GM03348 (cell line): ENCODE measurements at regions not wholly inside any gene's neighbourhood (a gene's known extent, or its start where the extent isn't known, plus 50 kb on each side); places are given as distances from the start of the nearest gene placed in this dataset.
"Not testable (repeated sequence)": the region's sequence is repeated elsewhere in the genome, so short reads cannot be mapped to it uniquely, and the experiment has no call there.

ENCODE experiments used
- DNase-seq: peaks from one replicate; pipeline ENCODE4 v3.0.0; 2012; ENCODE audit warnings: low spot score

- DNase-seq = no peak
These were observed 479.4 kb upstream of the CBLB start for GRCh38 chr3:106348139-106348690.

- no peak for DNase-seq
These were observed 480.5 kb upstream of the CBLB start for GRCh38 chr3:106349191-106349881.

GRCh38 chr3:106355873-106356272 is 487.1 kb upstream of the CBLB start:
- no peak for DNase-seq

- no peak for DNase-seq
These were observed 490.9 kb upstream of the CBLB start for GRCh38 chr3:106359692-106360091.

- DNase-seq = not testable (repeated sequence)
These were observed 492.1 kb upstream of the CBLB start for GRCh38 chr3:106360901-106361300.

- DNase-seq = no peak
These were observed 495.7 kb upstream of the CBLB start for GRCh38 chr3:106364477-106364876.

GRCh38 chr3:106365061-106365691 is 496.4 kb upstream of the CBLB start:
- no peak for DNase-seq

- no peak for DNase-seq
These were observed 497.5 kb upstream of the CBLB start for GRCh38 chr3:106366352-106366751.

GRCh38 chr3:106367496-106367895 is 498.7 kb upstream of the CBLB start:
- no peak for DNase-seq

- DNase-seq = no peak
These were observed 502.6 kb upstream of the CBLB start for GRCh38 chr3:106371221-106371970.

- no peak for DNase-seq
These were observed 503.4 kb upstream of the CBLB start for GRCh38 chr3:106371971-106372805.

- DNase-seq = no peak
These were observed 504.0 kb upstream of the CBLB start for GRCh38 chr3:106372806-106373190.

- no peak for DNase-seq
These were observed 507.3 kb upstream of the CBLB start for GRCh38 chr3:106376016-106376570.

- no peak for DNase-seq
These were observed 510.5 kb upstream of the CBLB start for GRCh38 chr3:106379251-106379750.

GRCh38 chr3:106380232-106380631 is 511.4 kb upstream of the CBLB start:
- DNase-seq = no peak

GRCh38 chr3:106381286-106381938 is 512.6 kb upstream of the CBLB start:
- DNase-seq = no peak

GRCh38 chr3:106381939-106382335 is 513.1 kb upstream of the CBLB start:
- no peak for DNase-seq

GRCh38 chr3:106386050-106386449 is 517.2 kb upstream of the CBLB start:
- no peak for DNase-seq

GRCh38 chr3:106392915-106393314 is 524.1 kb upstream of the CBLB start:
- peak; percentile 19 for DNase-seq

- DNase-seq = no peak
These were observed 528.2 kb upstream of the CBLB start for GRCh38 chr3:106397006-106397405.
